Stimulated activated naive B cell treated with anti-CD40 and anti-IgM and Interleukin-4, amounts not matched to agents 10 μg/mL and 1 μg/mL and 100 μg/mL, for 72 hours (primary cell): ENCODE measurements at regions not wholly inside any gene's neighbourhood (a gene's known extent, or its start where the extent isn't known, plus 50 kb on each side); places are given as distances from the start of the nearest gene placed in this dataset.
"Not testable (repeated sequence)": the region's sequence is repeated elsewhere in the genome, so short reads cannot be mapped to it uniquely, and the experiment has no call there.

Experiments used
- ATAC-seq, 2 donors: fragments of 150-1000 bp; cut with Tn5 transposase; replicated peaks; 2 replicates each; pipeline ENCODE4 v1.10.0; 2021; ENCODE audit warnings: moderate library complexity in 1 of 2
- DNase-seq: peaks from one replicate; pipeline ENCODE4 v3.0.0; 2021
- H3K27ac Mint-ChIP-seq: one replicate; pipeline ENCODE4 v1.8.0; 2022; ENCODE audit warnings: mild to moderate bottlenecking, mixed read lengths
- H3K27me3 Mint-ChIP-seq, 2 donors: one replicate each; pipeline ENCODE4 v1.8.0; 2022; ENCODE audit warnings: mixed read lengths in 2 of 2
- H3K36me3 Mint-ChIP-seq, 2 donors: one replicate each; pipeline ENCODE4 v1.8.0; 2022; ENCODE audit warnings: mixed read lengths in 2 of 2, mild to moderate bottlenecking in 1 of 2
- H3K4me1 Mint-ChIP-seq, 2 donors: one replicate each; pipeline ENCODE4 v1.8.0; 2022; ENCODE audit warnings: mixed read lengths in 2 of 2, mild to moderate bottlenecking in 1 of 2
- H3K4me3 Mint-ChIP-seq, 2 donors: one replicate each; pipeline ENCODE4 v1.8.0; 2022; ENCODE audit warnings: mild to moderate bottlenecking in 2 of 2, mixed read lengths in 2 of 2, moderate library complexity in 1 of 2
- H3K9me3 Mint-ChIP-seq, 2 donors: one replicate each; pipeline ENCODE4 v1.8.0; 2022; ENCODE audit warnings: mixed read lengths in 2 of 2, mild to moderate bottlenecking in 1 of 2

- peaks cover 20 to 33% of the 10 kb centered on the region in 2 donors for H3K9me3 Mint-ChIP-seq
- ATAC-seq, result no peak
- no peak overlapping the region for H3K4me3 Mint-ChIP-seq
- no peaks in the 10 kb centered on the region for H3K27me3 Mint-ChIP-seq
- no peak overlapping the region for H3K27ac Mint-ChIP-seq
- no peaks in the 10 kb centered on the region for H3K4me1 Mint-ChIP-seq
- no peaks in the 10 kb centered on the region for H3K36me3 Mint-ChIP-seq
- DNase-seq, result no peak
Observed at GRCh38 chr16:13697568-13697967, 222.4 kb upstream of the ERCC4 start.

DNA sequence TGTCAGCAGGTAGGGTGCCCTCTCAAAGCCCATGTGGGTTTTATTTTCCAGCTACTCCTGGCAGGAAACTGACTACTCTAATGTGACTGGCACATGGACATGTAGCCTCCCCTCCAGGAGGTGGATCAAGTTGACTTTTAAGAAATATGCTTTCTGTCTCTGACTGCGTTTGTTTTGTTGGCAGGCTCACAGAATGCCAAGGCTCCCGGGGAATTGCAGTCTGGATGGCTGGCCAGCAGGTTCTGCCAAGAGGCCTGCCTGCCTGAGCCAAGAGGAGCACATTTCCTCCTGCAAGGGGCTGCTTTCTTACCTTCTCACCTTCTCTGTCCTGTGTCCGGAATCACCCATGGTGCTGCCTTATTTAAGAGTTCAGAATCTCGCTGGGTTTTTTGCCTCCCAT is 217.3 kb upstream of the ERCC4 start:
- Mint-ChIP-seq H3K27me3 (no peaks in the 10 kb centered on the region), H3K27ac (no peak overlapping the region), H3K4me1 (no peaks in the 10 kb centered on the region), H3K4me3 (no peak overlapping the region), H3K9me3 (peaks cover 11 to 13% of the 10 kb centered on the region in 2 donors), H3K36me3 (no peaks in the 10 kb centered on the region)
- ATAC-seq (no peak), DNase-seq (no peak)

DNA sequence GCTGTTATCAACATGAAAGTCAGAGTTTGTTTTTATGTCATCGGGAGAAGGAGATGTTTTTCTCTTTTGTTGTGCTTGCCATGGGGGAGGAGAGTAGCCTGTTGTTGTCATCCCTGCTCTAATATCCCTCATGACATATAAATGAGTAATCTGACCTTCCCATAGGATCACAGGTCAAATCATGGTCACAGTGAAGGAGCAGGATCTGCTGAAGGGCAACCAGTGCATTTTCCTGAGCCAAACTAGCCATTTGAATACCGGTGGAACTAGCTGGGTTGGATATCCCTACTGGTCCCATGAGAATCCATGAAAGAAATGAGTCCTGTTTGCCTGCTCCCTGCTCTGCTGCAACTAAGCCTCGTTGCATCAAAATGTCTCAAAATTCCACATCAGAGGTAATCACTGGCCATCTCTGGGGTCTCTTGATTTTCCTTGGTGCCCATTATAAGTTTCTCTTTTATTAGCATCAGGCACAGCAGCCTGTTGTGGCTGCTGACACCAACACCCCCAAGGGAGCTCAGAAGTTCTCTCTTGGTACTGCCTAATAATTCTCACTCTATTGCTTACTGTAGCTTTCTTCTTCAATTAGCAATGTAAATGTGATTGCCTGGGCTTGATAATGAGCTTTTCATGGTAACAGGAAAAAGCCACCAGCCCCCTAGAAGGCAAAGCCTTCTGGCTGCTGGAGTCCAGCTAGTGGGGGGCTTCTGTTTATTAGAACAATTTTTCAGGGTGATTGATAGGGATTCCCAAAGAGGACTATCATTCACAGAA is 211.4 kb upstream of the ERCC4 start:
- H3K36me3 Mint-ChIP-seq, result no peaks in the 10 kb centered on the region
- ATAC-seq (no peak), DNase-seq (no peak)
- H3K27ac Mint-ChIP-seq, result no peak overlapping the region
- no peak overlapping the region for H3K4me3 Mint-ChIP-seq
- H3K4me1 Mint-ChIP-seq, result no peaks in the 10 kb centered on the region
- H3K9me3 Mint-ChIP-seq, result peaks cover 14 to 16% of the 10 kb centered on the region in 2 donors
- H3K27me3 Mint-ChIP-seq, result peaks cover 5 to 6% of the 10 kb centered on the region in 2 donors

GRCh38 chr16:13718748-13719147 is 201.2 kb upstream of the ERCC4 start:
- Mint-ChIP-seq H3K36me3 (no peaks in the 10 kb centered on the region), H3K4me1 (no peaks in the 10 kb centered on the region), H3K27ac (no peak overlapping the region), H3K27me3 (no peaks in the 10 kb centered on the region), H3K9me3 (peaks cover 7 to 8% of the 10 kb centered on the region in 2 donors), H3K4me3 (no peak overlapping the region)
- ATAC-seq, result no peak
- no peak for DNase-seq

- no peak overlapping the region for H3K27ac Mint-ChIP-seq
- H3K4me3 Mint-ChIP-seq, result no peak overlapping the region
- no peaks in the 10 kb centered on the region for H3K4me1 Mint-ChIP-seq
- DNase-seq (no peak), ATAC-seq (no peak)
- H3K9me3 Mint-ChIP-seq, result peaks cover 7 to 11% of the 10 kb centered on the region in 2 donors
- no peaks in the 10 kb centered on the region for H3K27me3 Mint-ChIP-seq
- no peaks in the 10 kb centered on the region for H3K36me3 Mint-ChIP-seq
Observed at GRCh38 chr16:13727943-13728342, 192.0 kb upstream of the ERCC4 start.

- Mint-ChIP-seq H3K27ac (no peak overlapping the region), H3K9me3 (peaks cover 0 to 3% of the 10 kb centered on the region in 2 donors)
Observed at GRCh38 chr16:13733561-13733960, 186.4 kb upstream of the ERCC4 start.

GRCh38 chr16:13739621-13740373 is 180.2 kb upstream of the ERCC4 start:
- H3K27ac Mint-ChIP-seq, DNase-seq, H3K4me1 Mint-ChIP-seq, H3K27me3 Mint-ChIP-seq, H3K36me3 Mint-ChIP-seq, H3K4me3 Mint-ChIP-seq, ATAC-seq: not testable (repeated sequence)
- peaks cover 11 to 12% of the 10 kb centered on the region in 2 donors for H3K9me3 Mint-ChIP-seq

More at GRCh38 chr16:13733561-13733960, 186.4 kb upstream of the ERCC4 start:
- Mint-ChIP-seq H3K27me3 (no peaks in the 10 kb centered on the region), H3K4me1 (no peaks in the 10 kb centered on the region), H3K4me3 (no peak overlapping the region), H3K36me3 (no peaks in the 10 kb centered on the region)
- ATAC-seq (no peak), DNase-seq (no peak)

DNA sequence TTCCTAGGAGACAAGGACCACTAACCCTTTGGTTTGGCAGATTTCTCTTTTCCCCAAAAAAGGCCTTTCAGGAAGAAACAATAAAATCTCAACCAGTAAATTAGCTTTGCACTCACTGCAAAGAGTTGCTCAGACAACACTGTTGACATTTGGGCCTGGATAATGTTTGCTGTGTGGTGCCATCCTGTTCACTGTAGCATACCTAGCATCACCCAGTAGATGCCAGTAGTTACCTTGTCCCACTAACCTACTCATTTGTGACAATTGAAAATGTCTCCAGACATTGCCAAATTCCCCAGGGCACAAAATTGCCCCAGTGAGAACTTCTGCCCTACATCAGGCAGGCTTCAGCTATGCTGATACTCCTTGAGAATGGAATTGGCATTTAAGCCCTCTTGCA is 177.0 kb upstream of the ERCC4 start:
- H3K4me1 Mint-ChIP-seq, result no peaks in the 10 kb centered on the region
- no peaks in the 10 kb centered on the region for H3K27me3 Mint-ChIP-seq
- no peak for ATAC-seq
- no peak overlapping the region for H3K27ac Mint-ChIP-seq
- no peaks in the 10 kb centered on the region for H3K36me3 Mint-ChIP-seq
- peaks cover 13 to 15% of the 10 kb centered on the region in 2 donors for H3K9me3 Mint-ChIP-seq
- no peak for DNase-seq
- H3K4me3 Mint-ChIP-seq, result no peak overlapping the region

DNA sequence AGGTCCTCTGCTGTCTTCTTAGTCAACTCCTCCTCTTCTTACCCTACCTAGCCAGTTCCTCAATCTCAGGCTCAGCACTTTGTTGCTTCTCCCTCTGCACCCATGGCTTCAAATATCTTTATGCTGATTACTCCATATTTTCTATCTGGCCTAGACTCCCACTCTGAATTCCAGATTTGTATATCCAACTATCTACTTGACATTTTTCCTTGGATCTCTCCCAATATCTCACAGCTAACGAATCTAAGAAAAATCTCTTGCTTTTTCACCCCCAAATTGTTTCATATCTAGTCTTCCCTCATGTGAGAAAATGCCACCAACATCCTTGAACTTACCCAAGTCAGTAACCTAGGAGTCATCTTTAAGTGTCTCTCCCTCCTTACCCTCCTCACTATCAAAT is 176.4 kb upstream of the ERCC4 start:
- H3K4me1 Mint-ChIP-seq, result no peaks in the 10 kb centered on the region
- H3K4me3 Mint-ChIP-seq, result no peak overlapping the region
- no peak overlapping the region for H3K27ac Mint-ChIP-seq
- no peak for ATAC-seq
- H3K27me3 Mint-ChIP-seq, result no peaks in the 10 kb centered on the region
- peaks cover 13 to 15% of the 10 kb centered on the region in 2 donors for H3K9me3 Mint-ChIP-seq
- H3K36me3 Mint-ChIP-seq, result no peaks in the 10 kb centered on the region
- no peak for DNase-seq

DNA sequence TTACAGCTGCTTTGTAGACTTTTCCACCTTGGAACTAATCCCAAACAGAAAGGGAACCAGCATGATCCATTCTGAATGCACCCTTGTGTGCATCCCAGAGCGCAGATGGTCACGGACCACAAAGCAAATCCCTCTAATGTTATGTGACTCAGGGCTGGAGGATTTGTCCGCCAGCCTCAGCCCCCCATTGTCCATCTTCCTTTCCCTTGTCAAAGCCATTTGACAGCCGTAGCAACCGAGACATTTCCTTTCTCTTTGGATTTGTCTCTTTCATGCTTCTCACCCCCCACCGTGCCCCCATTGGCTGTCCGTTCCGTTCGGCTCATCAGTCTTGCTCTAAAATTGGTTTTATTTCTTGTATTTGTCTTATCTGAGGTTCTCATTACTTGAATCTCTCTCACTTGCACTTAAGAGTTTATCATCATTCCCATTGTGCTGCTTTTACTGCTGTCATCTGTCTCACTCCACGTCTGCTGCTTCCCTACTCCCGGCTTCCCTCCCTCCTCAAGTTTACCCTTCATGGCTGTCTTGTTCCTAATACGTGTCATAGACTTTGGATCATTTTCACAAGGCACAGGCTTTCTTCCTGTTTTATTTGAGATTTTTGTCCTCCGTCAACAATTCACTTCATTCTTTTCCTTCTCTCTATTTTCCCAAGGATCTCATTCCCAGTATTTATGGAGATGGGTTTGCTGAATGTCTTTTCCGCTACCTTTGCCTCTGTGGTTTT is 163.4 kb upstream of the ERCC4 start:
- no peak overlapping the region for H3K27ac Mint-ChIP-seq
- H3K4me3 Mint-ChIP-seq, result no peak overlapping the region
- H3K4me1 Mint-ChIP-seq, result no peaks in the 10 kb centered on the region
- no peak for ATAC-seq
- peaks cover 4 to 11% of the 10 kb centered on the region in 2 donors for H3K9me3 Mint-ChIP-seq
- H3K27me3 Mint-ChIP-seq, result peaks cover 13 to 15% of the 10 kb centered on the region in 2 donors
- H3K36me3 Mint-ChIP-seq, result no peaks in the 10 kb centered on the region
- DNase-seq, result no peak

DNA sequence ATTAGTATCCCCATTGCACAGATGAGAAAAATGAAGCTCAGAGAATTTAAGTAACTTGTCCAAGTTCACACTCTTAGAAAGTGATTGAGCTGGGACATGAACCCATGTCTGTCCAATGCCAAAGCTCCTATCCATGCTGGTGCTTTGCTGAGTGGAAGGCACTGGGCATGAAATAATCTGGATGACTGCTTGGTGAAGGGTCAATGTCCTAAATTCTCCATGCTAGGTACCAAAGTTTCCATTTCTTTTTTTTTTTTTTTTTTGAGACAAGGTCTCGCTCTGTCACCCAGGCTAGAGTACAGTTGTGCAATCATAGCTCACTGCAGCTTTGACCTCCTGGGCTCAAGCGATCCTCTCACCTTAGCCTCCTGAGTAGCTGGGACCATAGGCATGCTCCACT is 153.6 kb upstream of the ERCC4 start:
- H3K27me3 Mint-ChIP-seq, result peaks cover 0 to 6% of the 10 kb centered on the region in 2 donors
- DNase-seq, result no peak
- ATAC-seq, result no peak
- no peaks in the 10 kb centered on the region for H3K36me3 Mint-ChIP-seq
- peaks cover 14 to 17% of the 10 kb centered on the region in 2 donors for H3K9me3 Mint-ChIP-seq
- no peak overlapping the region for H3K27ac Mint-ChIP-seq
- no peak overlapping the region for H3K4me3 Mint-ChIP-seq
- no peaks in the 10 kb centered on the region for H3K4me1 Mint-ChIP-seq

- Mint-ChIP-seq H3K27ac (no peak overlapping the region), H3K9me3 (peaks cover 14 to 17% of the 10 kb centered on the region in 2 donors), H3K4me3 (no peak overlapping the region), H3K4me1 (no peaks in the 10 kb centered on the region), H3K36me3 (no peaks in the 10 kb centered on the region), H3K27me3 (no peaks in the 10 kb centered on the region)
- ATAC-seq (no peak), DNase-seq (no peak)
Observed at GRCh38 chr16:13767215-13767614, 152.7 kb upstream of the ERCC4 start.

- no peaks in the 10 kb centered on the region for H3K36me3 Mint-ChIP-seq
- no peak overlapping the region for H3K4me3 Mint-ChIP-seq
- H3K27ac Mint-ChIP-seq, result no peak overlapping the region
- no peak for ATAC-seq
- H3K9me3 Mint-ChIP-seq, result peaks cover 11 to 15% of the 10 kb centered on the region in 2 donors
- H3K27me3 Mint-ChIP-seq, result no peaks in the 10 kb centered on the region
- H3K4me1 Mint-ChIP-seq, result no peaks in the 10 kb centered on the region
- no peak for DNase-seq
Observed at GRCh38 chr16:13768471-13768870, 151.5 kb upstream of the ERCC4 start.

DNA sequence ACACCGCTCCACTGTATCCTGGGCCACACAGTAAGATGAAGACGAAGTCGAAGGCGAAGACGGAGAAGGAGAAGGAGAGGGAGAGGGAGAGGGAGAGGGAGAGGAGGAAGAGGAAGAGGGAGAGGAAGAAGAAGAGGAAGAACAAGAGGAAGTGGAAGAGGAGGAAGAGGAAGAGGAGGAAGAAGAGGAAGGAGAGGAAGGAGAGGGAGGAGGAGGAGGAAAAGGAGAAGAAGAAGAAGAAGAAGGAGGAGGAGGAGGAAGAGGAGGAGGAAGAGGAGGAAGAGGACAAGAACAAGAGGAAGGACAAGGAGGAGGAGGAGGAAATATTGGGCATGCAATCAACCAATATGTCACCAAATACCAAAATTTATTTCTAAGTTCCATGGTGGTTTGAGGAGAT is 149.5 kb upstream of the ERCC4 start:
- Mint-ChIP-seq H3K4me3 (no peak overlapping the region), H3K4me1 (no peaks in the 10 kb centered on the region), H3K36me3 (no peaks in the 10 kb centered on the region), H3K27ac (no peak overlapping the region), H3K9me3 (peaks cover 8 to 10% of the 10 kb centered on the region in 2 donors), H3K27me3 (no peaks in the 10 kb centered on the region)
- no peak for ATAC-seq
- no peak for DNase-seq
